ENCODE measurements at regions not wholly inside any gene's neighbourhood (a gene's known extent, or its start where the extent isn't known, plus 50 kb on each side); places are given as distances from the start of the nearest gene placed in this dataset.
"Not testable (repeated sequence)": the region's sequence is repeated elsewhere in the genome, so short reads cannot be mapped to it uniquely, and the experiment has no call there.

DNA sequence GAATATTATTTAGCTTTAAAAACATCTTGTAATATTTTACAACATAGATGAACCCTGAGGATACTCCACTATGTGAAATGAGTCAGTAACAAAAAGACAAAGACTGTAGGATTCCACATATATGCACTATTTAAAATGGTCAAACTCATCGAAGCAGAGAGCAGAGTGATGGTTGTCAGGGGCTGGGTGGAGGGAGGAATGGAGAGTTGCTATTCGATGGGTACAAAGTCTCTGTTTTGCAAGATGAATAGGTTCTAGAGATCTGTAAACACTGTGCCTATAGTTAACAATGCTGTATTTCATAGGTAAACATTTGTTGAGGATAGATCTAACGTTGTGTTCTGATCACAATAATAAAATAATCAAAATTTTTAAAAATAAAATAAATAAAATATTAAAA is 1675.9 kb upstream of the CELF4 start:
- in situ Hi-C loops (cut with MboI; ENCODE audit: low sequenced_read_pairs), result no loop called here

DNA sequence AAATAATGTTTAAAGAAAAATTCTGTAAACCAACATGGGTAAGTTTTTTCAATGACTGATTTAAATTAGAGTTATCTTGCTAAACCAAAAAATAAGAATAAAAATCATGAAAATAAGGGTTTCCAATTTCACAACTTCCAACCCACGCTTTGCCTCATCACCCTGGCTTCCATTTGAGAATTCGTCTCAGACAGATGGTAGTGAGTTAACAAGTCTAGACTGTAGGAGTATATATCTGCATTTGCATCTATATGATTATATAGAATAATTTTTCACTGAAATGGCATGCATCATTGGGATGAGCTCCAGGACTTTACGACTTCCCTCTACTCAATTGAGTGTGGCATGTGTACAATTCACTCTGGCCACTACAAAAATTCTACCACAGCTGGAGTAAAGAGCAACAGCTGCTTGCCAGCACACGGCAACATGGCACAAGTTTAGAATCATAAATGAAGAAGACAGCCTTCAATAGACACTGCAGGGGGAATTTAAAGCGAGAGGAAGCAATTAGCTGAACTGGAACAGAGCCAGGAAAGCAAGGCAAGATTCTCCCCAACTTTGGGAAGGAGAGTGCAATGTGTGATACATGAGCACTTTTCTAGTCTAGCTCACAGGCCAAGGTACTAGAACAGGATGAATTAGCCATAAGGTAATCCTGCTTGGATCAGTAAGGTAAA is 1673.5 kb upstream of the CELF4 start:
- in situ Hi-C loops (cut with MboI; ENCODE audit: low sequenced_read_pairs), result no loop called here

DNA sequence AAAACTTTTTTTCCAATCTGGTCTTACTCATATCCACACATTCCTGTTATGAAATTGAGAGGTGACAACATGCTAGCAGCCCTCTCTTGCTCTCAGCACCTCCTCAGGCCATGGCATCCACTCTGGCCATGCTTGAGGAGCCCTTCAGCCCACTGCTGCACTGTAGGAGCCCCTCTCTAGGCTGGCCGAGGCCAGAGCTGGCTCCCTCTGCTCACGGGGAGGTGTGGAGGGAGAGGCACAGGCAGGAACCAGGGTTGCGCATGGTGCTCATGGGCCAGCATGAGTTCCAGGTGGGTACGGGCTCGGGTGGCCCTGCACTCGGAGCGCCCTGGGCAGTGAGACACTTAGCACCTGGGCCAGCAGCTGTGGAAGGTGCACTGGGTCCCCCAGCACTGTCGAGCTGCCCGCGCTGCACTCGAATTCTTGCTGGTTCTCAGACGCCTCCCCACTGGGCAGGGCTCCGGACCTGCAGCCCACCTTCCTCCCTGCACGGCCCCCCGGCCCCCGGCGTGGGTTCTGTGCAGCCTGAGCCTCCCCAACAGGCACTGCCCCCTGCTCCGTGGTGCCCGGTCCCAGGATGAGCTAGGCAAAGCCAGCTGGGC is 1669.6 kb upstream of the CELF4 start:
- in situ Hi-C loops (cut with MboI; ENCODE audit: low sequenced_read_pairs), result no loop called here

DNA sequence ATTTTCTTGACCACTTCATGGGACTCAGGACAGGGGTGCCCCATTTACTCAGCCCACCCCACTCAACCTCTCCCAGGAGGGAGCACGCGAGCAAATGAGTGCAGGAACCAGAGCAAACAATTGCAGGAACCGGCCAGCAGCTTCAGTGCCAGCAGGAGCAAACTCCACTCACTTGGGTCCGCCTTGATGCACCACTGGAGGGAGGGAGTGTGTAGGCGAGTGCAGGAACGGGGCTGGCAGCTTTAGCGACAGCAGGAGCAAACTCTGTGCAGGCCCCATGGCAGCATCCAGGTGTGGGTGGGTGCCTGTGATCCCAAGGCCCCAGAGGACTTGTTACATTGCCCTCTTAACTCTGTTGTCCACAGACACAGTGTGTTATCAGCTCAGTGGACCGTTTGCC is 1667.3 kb upstream of the CELF4 start:
- in situ Hi-C loops (cut with MboI; ENCODE audit: low sequenced_read_pairs), result no loop called here

DNA sequence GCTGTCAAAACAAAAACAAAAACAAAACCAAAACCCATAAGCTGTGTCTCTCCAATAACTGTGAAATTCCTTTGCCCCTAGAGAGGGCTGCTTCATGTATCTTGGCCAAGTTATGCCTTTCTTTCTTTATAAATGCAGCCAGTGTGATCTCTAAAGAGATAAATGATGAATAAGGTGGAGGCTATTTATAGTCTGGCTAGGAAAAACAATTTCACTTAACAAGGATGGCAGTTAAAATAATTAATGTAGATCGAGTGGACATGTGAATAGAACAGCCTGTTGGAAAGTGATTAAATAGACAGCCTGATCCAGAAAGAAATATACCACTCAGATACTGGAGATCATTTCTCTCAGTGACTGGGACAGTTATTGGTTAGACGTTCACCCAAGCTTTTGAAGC is 1666.9 kb upstream of the CELF4 start:
- in situ Hi-C loops (cut with MboI; ENCODE audit: low sequenced_read_pairs), result no loop called here

DNA sequence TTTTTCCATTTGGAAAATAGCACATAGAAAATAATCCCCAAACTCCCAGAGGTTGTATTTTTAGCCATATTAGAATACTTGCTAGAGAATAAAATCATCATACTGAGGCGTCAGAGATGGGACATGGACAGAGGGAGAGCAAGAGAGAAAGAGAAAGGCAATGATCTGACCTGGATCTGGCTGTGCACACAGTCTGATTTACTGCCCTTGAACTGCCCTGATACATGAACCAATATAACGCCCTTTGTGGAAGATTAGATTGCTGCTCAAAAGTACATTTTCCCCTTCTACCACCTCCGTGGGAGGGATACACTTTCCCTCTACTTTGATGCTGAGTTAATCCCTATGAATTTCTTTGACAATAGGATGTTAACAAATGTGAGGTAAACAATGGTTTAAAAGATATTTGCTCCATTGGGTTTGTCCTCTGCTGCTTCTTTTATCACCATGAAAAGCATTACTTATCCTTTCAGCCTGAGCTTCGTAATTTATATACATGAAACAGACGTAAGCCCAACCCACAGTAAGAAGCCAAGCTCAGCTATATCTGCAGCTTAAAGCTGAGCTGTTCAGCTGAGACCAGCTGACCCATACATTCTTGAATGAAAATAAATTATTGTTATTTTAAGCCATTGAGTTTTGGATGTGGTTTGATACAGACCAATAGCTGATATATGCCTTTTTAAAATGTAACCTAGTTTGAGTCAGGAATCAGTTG is 1664.6 kb upstream of the CELF4 start:
- in situ Hi-C loops (cut with MboI; ENCODE audit: low sequenced_read_pairs), result no loop called here

DNA sequence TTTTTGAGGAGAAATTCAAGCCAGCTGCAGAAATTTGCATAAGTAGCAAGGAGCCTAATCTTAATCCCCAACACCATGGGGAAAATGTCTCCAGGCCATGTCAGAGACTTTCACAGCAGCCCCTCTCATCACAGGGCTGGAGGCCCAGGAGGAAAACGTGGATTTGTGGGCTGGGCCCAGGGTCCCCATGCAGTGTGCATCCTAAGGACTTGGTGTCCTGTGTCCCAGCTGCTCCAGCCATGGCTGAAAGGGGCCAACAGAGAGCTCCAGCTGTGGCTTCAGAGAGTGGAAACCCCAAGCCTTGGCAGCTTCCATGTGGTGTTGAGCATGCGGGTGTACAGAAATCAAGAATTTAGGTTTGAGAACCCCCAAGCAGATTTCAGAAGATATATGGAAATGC is 1662.2 kb upstream of the CELF4 start:
- in situ Hi-C loops (cut with MboI; ENCODE audit: low sequenced_read_pairs), result not testable (repeated sequence)

DNA sequence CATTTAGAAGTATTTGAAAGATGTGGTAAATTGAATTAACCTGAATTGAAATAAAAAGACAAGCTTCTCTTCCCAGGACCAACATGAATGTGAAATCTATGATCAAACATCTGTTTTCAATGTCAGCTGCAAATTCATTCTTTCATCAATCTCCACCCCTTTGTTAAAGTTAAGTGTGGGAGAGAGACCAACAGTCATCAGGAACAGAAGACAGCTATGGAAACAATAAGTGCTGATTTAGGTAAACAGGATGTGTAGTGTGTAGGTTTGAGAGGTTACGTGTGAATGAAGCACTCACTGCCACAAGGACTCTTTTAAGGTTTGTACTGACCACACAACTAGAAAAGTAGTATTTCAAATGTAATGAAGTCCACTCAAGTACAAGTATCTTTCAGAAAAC is 1659.8 kb upstream of the CELF4 start:
- in situ Hi-C loops (cut with MboI; ENCODE audit: low sequenced_read_pairs), result no loop called here

DNA sequence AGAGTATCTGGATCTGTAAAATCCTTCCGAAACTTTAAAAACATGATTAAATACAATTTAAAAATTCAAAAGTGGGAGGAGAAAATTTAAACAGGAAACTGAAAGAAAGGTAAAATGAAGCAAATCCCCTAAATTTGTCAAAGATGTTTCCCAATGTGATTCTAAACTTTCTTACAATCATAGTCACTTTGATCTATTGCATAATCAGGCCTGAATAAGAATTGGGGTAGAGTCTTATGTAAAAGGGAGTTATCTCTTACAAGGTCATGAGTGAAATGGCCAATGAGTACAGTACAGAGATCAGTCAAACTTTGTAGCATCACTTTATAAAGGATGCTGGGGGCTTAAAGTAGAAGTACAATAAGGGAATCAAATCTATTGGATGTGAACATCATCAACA is 1657.7 kb upstream of the CELF4 start:
- in situ Hi-C loops (cut with MboI; ENCODE audit: low sequenced_read_pairs), result no loop called here

DNA sequence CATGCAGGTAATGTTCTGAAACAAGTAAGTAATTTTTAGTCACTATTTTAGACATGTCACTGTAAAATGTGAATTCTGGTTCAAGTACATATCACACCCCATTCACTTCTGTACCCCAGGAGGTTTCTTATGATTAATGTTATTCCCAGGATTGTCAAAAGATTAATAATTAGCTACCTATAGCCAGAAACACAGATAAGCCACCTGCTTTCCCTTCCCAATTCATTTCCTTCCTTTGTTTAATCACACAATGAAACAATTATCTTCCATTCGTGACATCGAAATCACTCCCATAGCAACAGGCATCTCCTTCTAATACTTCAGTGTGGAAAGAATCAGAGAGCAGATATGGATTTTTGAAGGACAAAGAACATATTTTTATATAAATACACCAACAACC is 1650.3 kb upstream of the CELF4 start:
- in situ Hi-C loops (cut with MboI; ENCODE audit: low sequenced_read_pairs), result no loop called here

DNA sequence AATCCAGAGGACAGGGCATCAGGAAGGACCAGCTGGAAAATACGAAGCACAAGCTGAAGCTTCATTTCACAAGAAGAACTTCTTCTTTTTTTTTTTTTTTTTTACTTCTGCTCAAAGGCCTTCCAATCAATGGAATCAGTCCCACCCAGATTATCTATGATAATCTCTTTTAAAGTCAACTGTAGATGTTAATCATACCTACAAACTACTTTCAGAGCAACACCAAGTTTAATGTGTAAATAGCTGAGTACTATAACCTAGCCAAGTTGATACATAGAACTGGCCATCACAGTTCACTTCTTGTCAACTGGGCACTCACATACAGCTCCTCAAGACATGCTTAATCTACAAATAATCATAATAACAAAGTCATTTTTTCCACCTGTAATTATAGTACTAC is 1645.9 kb upstream of the CELF4 start:
- in situ Hi-C loops (cut with MboI; ENCODE audit: low sequenced_read_pairs), result no loop called here

DNA sequence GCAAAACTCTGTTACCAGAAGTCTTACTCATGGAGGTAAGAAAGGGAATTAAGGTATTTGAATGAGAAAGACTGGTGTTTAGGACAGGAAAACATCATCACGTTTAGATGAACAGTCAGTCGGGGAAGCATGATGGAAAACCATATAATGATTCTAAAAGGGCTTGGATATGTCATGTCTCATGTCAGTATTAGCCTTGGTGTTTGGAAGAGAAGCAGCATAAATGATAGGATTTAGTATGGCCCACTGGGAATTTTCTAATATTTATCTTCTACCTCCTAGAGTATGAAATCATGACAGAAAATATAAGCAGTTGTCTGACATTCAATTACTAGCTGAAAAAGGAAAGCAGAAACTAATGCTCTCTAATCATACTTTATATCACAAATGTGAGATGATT is 1643.6 kb upstream of the CELF4 start:
- in situ Hi-C loops (cut with MboI; ENCODE audit: low sequenced_read_pairs), result no loop called here

DNA sequence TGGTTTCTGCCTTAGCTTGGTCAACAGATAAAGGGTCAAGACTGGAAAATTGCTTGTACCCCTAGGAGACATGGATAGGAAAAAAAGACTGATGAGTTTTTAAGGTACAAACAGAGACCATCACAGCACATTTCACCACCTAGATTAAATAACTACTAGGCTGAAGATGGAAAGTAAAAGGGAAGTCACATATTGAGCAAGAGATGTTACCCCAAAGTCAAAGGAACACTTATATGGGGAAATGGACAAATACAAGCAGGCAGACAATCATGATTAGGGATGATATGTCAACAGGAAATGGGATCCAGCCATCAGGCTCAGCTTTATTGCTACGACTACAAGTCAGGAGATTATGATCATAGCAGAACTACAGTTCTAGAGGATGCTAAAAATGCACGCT is 1643.1 kb upstream of the CELF4 start:
- in situ Hi-C loops (cut with MboI; ENCODE audit: low sequenced_read_pairs), result no loop called here

DNA sequence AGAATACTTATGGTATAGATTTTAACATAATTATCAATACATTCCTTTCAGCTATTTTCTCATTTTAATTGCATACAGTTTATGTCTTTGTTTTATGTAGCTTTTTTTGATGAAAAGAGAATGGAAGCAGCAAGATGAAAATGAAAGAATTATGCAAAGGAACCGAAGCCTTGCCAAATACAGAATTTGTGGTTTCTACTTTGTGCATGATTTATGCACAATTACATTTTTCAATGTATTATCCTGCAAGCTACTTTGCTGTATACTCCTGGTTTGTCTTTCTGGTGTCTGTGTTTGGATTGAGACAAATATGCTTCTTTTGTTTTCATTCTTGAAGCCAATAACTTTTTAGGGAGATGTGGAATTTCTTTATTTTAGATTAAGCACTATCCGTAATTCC is 1642.6 kb upstream of the CELF4 start:
- in situ Hi-C loops (cut with MboI; ENCODE audit: low sequenced_read_pairs), result no loop called here

DNA sequence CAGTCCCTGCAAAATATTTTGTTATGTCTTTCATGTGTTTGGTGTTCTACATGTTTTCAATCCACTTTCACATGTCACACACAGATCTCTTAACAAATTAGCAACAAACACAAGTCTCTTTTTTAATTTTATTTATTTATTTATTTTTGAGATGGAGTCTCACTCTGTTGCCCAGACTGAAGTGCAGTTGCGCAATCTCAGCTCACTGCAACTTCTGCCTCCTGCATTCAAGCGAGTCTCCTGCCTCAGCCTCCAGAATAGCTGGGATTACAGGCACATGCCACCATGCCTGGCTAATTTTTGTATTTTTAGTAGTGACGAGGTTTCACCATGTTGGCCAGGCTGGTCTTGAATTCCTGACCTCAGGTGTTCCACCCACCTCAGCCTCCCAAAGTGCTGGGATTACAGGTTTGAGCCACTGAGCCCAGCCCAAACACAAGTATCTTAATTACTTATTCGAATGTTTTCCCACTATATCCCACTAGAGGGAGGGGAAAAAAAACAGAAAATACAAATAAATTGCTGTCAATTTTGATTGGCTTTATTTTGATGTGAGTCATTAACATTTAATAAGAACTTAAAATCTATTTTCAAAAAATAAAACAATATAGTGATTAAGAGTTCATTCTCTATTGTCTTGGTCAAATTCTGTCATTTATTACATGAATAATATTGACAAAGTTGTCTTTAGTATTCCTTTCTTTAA is 1641.0 kb upstream of the CELF4 start:
- in situ Hi-C loops (cut with MboI; ENCODE audit: low sequenced_read_pairs), result not testable (repeated sequence)

DNA sequence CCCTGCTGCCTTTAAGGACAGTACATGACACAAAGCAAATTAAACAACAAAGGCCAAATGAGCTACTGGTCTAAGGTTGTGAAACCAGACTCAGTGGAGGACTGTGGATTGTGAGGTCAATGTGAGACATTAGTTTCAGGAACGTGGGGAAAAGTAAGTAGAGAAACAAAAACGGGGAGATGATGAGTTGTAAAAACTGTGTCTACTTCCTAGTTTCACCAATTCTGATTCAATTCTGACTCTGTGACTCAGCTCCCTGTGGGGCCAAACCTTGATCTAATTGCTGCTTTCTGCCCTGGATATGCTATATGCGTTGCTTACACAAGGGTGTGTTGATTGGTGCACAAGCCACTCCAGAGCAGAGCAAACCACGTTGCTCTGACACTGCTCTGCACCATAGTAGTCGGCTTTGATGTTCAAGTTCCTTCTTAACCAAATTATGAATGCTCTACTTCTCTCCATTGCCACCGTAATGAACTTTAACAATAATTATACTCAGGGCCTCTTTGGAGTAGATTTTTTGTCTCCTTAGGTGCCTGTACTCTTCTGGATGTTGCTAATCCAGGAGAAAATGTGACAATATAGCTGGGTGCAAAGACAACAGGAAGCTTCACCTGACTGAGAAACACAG is 1640.1 kb upstream of the CELF4 start:
- in situ Hi-C loops (cut with MboI; ENCODE audit: low sequenced_read_pairs), result no loop called here

DNA sequence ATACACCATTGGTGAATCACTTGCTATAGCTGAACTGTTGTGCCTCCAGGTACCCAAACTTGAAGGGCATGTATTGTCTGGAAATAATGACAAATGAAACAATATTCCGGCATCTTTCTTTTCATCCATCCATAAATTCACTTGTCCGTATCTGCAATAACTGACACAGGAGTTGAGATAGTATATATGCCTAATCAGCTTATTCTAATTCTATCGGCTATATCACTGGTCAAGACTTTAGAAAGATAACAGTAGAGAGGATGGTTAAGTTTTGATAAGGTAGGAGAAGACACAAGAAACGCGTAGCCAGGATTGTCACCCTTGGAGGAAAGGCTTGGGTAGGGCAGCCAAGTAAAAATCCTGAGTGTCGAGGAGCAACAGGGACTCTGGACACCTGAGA is 1634.6 kb upstream of the CELF4 start:
- in situ Hi-C loops (cut with MboI; ENCODE audit: low sequenced_read_pairs), result no loop called here

DNA sequence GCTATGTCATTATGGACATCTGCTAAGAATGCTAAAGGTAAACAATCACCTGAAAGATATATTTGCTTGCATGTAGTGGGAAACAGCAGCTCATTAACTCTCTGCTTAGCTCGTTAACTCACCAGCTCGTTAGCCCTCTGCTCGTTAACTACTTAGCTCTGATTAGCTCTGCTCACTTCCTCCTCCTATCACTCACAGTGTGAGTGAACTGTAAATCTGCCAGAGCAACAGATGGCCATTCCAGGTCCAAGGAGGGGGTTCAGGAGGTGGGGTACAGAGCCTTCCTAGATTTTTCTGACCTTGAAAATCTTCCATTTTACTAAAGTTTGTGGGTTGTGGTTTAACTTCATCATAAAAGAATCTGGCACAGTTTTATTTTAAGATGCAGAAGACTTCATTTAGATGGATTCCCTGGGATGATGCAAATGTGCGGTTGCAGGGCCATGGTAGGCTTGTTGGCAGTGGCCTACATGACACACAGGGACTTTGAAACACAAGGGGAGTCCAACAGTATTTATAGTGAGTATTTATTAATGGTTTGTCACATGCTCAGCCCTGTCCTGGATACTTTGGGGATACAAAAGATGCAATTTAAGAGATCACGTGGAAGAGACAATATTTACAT is 1633.7 kb upstream of the CELF4 start:
- in situ Hi-C loops (cut with MboI; ENCODE audit: low sequenced_read_pairs), result no loop called here

DNA sequence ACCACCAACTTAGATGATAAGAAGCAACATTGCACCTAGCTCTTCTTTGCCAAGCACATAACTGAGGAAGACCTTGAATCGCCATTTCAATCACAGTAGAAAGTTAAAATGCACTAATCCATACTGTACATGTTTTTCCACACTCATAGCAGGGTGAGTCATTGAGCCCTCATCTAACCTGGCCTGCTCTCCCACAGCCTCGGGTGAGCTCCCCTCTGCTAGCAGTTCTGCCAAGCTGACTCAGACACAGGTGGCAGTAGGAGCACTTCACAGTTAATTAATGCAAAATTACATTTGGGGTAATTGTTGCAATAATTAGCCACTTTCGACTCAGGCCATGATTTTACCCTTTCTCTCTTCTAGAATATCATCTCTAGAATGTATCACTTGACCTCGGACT is 1632.8 kb upstream of the CELF4 start:
- in situ Hi-C loops (cut with MboI; ENCODE audit: low sequenced_read_pairs), result no loop called here

DNA sequence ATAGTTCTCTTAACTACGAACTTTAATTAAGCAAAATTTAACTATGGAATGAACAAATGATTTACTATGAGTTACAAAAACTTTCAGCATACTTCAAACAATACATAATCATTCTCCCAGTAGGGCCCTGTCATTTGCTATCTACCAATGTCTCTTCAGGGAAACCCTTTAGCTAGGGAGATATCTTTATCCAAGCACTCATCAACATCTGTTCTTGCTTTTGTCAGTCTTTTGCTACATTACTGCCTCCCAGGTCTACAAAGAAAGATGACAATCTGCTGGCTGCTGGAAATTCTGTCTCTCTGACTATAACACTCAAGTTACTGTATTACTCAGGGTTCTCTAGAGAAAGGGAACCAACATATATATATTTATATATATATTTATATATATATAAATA is 1626.3 kb upstream of the CELF4 start:
- in situ Hi-C loops (cut with MboI; ENCODE audit: low sequenced_read_pairs), result no loop called here

DNA sequence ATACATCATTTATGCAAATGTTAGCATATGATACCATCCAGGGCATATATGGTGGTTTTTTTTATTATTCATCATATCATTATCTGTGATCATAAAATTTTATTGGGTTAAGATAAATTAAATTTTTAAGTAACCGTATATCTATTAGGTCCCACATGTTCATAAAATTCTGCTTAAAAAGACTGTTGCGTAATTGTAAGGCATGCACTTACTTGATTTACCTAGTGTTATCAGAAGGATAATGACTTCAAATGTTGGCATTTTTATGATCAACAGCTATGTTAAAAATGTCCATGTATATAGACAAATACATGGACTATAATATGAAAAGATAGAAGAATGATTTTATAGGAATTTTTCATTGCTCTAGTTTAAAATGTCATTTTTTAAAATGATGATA is 1625.5 kb upstream of the CELF4 start:
- in situ Hi-C loops (cut with MboI; ENCODE audit: low sequenced_read_pairs), result no loop called here

Data from HL-60/S4 treated with retinoic acid at 250 ng/mL for 4 days and 3 days (cell line).